ENCODE measurements at regions not wholly inside any gene's neighbourhood (a gene's known extent, or its start where the extent isn't known, plus 50 kb on each side); places are given as distances from the start of the nearest gene placed in this dataset.

DNA sequence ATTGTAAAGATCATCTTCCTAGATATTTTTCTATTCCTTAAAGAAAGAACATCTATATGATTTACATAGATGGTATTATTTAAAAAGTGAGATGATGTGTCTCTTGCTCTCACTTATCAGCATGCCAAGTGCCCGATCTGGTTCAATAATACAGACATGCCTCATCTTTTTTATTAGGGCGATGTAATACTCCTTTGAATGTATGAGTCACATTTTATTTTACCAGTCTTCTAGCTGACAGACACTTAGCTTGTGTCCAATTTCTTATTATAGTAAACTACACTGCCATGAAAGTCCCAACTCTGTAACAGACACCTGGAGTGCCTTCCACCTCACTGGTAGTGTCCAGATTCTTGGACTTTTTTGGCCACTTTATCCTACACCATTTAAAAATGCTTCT, 586.6 kb upstream of the BTBD3 start:
- H3K9ac ChIP-seq = no peak overlapping the region
- H3K4me3 Mint-ChIP-seq = no peak overlapping the region
- no peaks in the 10 kb centered on the region for H3K9me3 ChIP-seq (ENCODE audit: low read depth)
- H3K27ac Mint-ChIP-seq = no peak overlapping the region
- H3K36me3 Mint-ChIP-seq = no peaks in the 10 kb centered on the region
- H3K79me2 ChIP-seq (ENCODE audit: low read depth) = no peaks in the 10 kb centered on the region
- H3K27me3 Mint-ChIP-seq (ENCODE audit: insufficient read depth, low read depth) = no peaks in the 10 kb centered on the region
- no peaks in the 10 kb centered on the region for H4K20me1 ChIP-seq (ENCODE audit: low read depth)
- H3K27me3 ChIP-seq = no peaks in the 10 kb centered on the region
- peaks cover 25% of the 10 kb centered on the region for H3K4me1 Mint-ChIP-seq
- peaks cover 32% of the 10 kb centered on the region for H3K4me1 ChIP-seq
- H3K36me3 ChIP-seq = no peaks in the 10 kb centered on the region
- no peak overlapping the region for H2AFZ ChIP-seq (replicated peaks)
- no peak overlapping the region for H3K4me3 ChIP-seq
- H3K27ac ChIP-seq = no peak overlapping the region
- no peak for DNase-seq (ENCODE audit: low spot score)
- TF ChIP-seq EZH2 (IDR thresholded peaks at IDR 0.05) = no peak
- TF ChIP-seq, protein P1, sequence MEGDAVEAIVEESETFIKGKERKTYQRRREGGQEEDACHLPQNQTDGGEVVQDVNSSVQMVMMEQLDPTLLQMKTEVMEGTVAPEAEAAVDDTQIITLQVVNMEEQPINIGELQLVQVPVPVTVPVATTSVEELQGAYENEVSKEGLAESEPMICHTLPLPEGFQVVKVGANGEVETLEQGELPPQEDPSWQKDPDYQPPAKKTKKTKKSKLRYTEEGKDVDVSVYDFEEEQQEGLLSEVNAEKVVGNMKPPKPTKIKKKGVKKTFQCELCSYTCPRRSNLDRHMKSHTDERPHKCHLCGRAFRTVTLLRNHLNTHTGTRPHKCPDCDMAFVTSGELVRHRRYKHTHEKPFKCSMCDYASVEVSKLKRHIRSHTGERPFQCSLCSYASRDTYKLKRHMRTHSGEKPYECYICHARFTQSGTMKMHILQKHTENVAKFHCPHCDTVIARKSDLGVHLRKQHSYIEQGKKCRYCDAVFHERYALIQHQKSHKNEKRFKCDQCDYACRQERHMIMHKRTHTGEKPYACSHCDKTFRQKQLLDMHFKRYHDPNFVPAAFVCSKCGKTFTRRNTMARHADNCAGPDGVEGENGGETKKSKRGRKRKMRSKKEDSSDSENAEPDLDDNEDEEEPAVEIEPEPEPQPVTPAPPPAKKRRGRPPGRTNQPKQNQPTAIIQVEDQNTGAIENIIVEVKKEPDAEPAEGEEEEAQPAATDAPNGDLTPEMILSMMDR (IDR thresholded peaks at IDR 0.05) = no peak
- no peak for TF ChIP-seq EZH2phosphoT487 (IDR thresholded peaks at IDR 0.05)
- H3K9me3 Mint-ChIP-seq = peaks cover 3% of the 10 kb centered on the region
- no peak overlapping the region for H3K4me2 ChIP-seq
- no peaks in the 10 kb centered on the region for H3F3A ChIP-seq (ENCODE audit: low read depth)

DNA sequence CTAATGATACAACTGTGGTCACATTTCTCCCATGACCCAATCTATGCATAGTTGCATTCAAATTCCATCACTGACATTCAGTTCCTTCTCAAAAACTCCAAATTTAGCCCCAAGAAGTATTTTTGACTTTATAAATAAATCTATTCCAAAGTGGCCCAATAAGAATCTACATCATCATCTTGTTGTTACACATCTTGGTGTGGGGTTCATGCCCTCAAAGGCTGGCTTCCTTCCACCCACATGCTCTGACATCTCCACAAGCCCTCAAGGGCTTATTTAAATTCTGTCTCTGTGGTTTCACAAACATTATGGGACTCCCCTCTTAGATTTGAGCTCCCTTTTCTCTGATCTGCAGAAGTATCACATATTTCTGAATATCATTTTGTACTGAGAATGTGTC, 585.3 kb upstream of the BTBD3 start:
- no peaks in the 10 kb centered on the region for H3K27me3 ChIP-seq
- H3K4me3 Mint-ChIP-seq = no peak overlapping the region
- H3K4me1 ChIP-seq = peaks cover 43% of the 10 kb centered on the region
- H3K9ac ChIP-seq = no peak overlapping the region
- no peaks in the 10 kb centered on the region for H3K36me3 Mint-ChIP-seq
- H3F3A ChIP-seq (ENCODE audit: low read depth) = no peaks in the 10 kb centered on the region
- H3K9me3 Mint-ChIP-seq = no peaks in the 10 kb centered on the region
- no peak for TF ChIP-seq EZH2phosphoT487 (IDR thresholded peaks at IDR 0.05)
- no peak for TF ChIP-seq EZH2 (IDR thresholded peaks at IDR 0.05)
- TF ChIP-seq, protein P1 (IDR thresholded peaks at IDR 0.05) = no peak
- H2AFZ ChIP-seq (replicated peaks) = no peak overlapping the region
- H3K79me2 ChIP-seq (ENCODE audit: low read depth) = no peaks in the 10 kb centered on the region
- no peaks in the 10 kb centered on the region for H3K9me3 ChIP-seq (ENCODE audit: low read depth)
- H3K4me1 Mint-ChIP-seq = peaks cover 31% of the 10 kb centered on the region
- H3K27me3 Mint-ChIP-seq (ENCODE audit: insufficient read depth, low read depth) = no peaks in the 10 kb centered on the region
- no peaks in the 10 kb centered on the region for H4K20me1 ChIP-seq (ENCODE audit: low read depth)
- H3K27ac Mint-ChIP-seq = no peak overlapping the region
- DNase-seq (ENCODE audit: low spot score) = no peak
- no peak overlapping the region for H3K27ac ChIP-seq
- H3K4me3 ChIP-seq = no peak overlapping the region
- H3K4me2 ChIP-seq = no peak overlapping the region
- no peaks in the 10 kb centered on the region for H3K36me3 ChIP-seq

DNA sequence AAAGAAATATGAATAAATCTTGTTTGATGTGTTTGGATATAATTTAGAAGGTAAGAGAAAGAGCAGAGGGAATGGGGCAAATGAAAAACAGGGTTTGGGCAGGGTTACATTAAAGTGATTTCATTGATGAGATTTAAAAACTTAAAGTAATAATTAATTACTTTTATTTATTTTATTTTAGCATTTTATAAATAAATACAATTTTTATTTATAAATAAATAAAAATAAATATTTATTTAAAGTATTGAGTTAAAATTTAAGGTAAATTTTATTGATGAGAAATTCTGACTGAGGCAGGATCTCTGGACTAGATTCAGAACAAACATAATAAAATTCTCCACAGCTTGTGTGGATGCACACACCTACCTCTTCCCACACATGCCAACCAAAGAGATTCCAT, 584.1 kb upstream of the BTBD3 start:
- no peak overlapping the region for H3K4me3 ChIP-seq
- H3K27me3 ChIP-seq = no peaks in the 10 kb centered on the region
- H3K4me1 Mint-ChIP-seq = peaks cover 37% of the 10 kb centered on the region
- no peaks in the 10 kb centered on the region for H3K9me3 Mint-ChIP-seq
- H3K27ac ChIP-seq = no peak overlapping the region
- H3K27me3 Mint-ChIP-seq (ENCODE audit: insufficient read depth, low read depth) = no peaks in the 10 kb centered on the region
- no peak for TF ChIP-seq EZH2phosphoT487 (IDR thresholded peaks at IDR 0.05)
- TF ChIP-seq EZH2 (IDR thresholded peaks at IDR 0.05) = no peak
- TF ChIP-seq, protein P1 (IDR thresholded peaks at IDR 0.05) = no peak
- no peak overlapping the region for H3K27ac Mint-ChIP-seq
- H3K9ac ChIP-seq = no peak overlapping the region
- H3F3A ChIP-seq (ENCODE audit: low read depth) = no peaks in the 10 kb centered on the region
- H3K79me2 ChIP-seq (ENCODE audit: low read depth) = no peaks in the 10 kb centered on the region
- peaks cover 50% of the 10 kb centered on the region for H3K4me1 ChIP-seq
- H4K20me1 ChIP-seq (ENCODE audit: low read depth) = no peaks in the 10 kb centered on the region
- H3K4me2 ChIP-seq = no peak overlapping the region
- no peaks in the 10 kb centered on the region for H3K9me3 ChIP-seq (ENCODE audit: low read depth)
- no peaks in the 10 kb centered on the region for H3K36me3 Mint-ChIP-seq
- DNase-seq (ENCODE audit: low spot score) = no peak
- no peak overlapping the region for H2AFZ ChIP-seq (replicated peaks)
- no peaks in the 10 kb centered on the region for H3K36me3 ChIP-seq
- H3K4me3 Mint-ChIP-seq = no peak overlapping the region
